HUES48 (cell line): ENCODE measurements at regions not wholly inside any gene's neighbourhood (a gene's known extent, or its start where the extent isn't known, plus 50 kb on each side); places are given as distances from the start of the nearest gene placed in this dataset.
"Not testable (repeated sequence)": the region's sequence is repeated elsewhere in the genome, so short reads cannot be mapped to it uniquely, and the experiment has no call there.

Source experiments
- H3K27ac ChIP-seq: one replicate; pipeline ENCODE4 v1.7.0; 2013; ENCODE audit warnings: low read depth, low read length, inconsistent platforms
- H3K27me3 ChIP-seq: 2 replicates; pipeline ENCODE4 v1.6.1; 2013; ENCODE audit warnings: mild to moderate bottlenecking, low read length; ENCODE audit not compliant: control insufficient read depth, insufficient read depth
- H3K36me3 ChIP-seq: 2 replicates; pipeline ENCODE4 v1.6.1; 2013; ENCODE audit warnings: low read length; ENCODE audit not compliant: control insufficient read depth, insufficient read depth
- H3K4me1 ChIP-seq: 2 replicates; pipeline ENCODE4 v1.6.1; 2013; ENCODE audit warnings: mild to moderate bottlenecking, low read length; ENCODE audit not compliant: control insufficient read depth, insufficient read depth
- H3K4me3 ChIP-seq: 2 replicates; pipeline ENCODE4 v1.5.1; 2013; ENCODE audit warnings: mild to moderate bottlenecking, low read depth, low read length
- H3K9ac ChIP-seq: 2 replicates; pipeline ENCODE4 v1.6.1; 2013; ENCODE audit warnings: mild to moderate bottlenecking, low read depth, low read length, moderate library complexity
- H3K9me3 ChIP-seq: 2 replicates; pipeline ENCODE4 v1.6.1; 2013; ENCODE audit warnings: low read length; ENCODE audit not compliant: control insufficient read depth, insufficient read depth

DNA sequence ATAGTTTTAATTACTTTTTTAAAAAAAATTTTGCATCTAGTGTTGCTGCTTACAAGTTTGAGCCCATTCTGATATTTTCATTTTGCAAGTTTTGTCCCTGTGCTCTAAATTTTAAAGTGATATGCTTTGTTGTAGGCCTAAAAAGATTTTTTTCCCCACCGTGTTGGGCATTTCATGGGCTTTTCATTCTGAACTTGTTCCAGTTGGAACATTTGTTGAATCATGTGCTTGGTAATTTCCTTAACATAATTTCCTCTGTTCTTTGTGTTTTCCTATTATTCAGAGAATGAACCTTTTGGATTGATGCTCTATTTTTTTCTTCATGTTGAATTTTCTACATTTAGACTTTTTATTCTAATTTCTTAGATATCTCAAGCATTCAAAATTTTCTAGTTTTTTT lies 206.4 kb upstream of the SPRY2 start:
- Histone ChIP-seq H3K36me3 (no peaks in the 10 kb centered on the region), H3K4me1 (peaks cover 8% of the 10 kb centered on the region), H3K4me3 (no peak overlapping the region), H3K9ac (no peak overlapping the region), H3K27ac (no peak overlapping the region), H3K9me3 (no peaks in the 10 kb centered on the region), H3K27me3 (no peaks in the 10 kb centered on the region)

DNA sequence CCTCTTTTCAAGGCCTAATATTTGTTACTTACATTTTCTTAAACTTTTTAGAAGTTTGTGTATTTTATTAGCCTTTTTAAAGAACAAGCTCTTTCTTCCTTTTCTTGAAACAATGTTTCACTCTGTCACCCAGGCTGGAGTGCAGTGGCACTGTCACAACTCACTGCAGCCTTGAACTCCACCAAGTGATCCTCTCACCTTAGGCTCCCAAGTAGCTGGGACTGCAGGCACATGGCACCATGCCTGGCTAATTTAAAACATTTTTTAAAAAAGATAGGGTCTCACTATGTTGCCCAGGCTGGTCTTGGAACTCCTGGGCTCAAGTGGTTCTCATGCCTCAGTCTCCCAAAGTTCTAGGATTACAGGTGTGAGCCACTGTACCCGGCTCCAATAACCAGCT lies 192.2 kb upstream of the SPRY2 start:
- Histone ChIP-seq H3K4me1 (no peaks in the 10 kb centered on the region), H3K9ac (no peak overlapping the region), H3K27ac (no peak overlapping the region), H3K4me3 (no peak overlapping the region), H3K27me3 (no peaks in the 10 kb centered on the region), H3K36me3 (no peaks in the 10 kb centered on the region), H3K9me3 (no peaks in the 10 kb centered on the region)

DNA sequence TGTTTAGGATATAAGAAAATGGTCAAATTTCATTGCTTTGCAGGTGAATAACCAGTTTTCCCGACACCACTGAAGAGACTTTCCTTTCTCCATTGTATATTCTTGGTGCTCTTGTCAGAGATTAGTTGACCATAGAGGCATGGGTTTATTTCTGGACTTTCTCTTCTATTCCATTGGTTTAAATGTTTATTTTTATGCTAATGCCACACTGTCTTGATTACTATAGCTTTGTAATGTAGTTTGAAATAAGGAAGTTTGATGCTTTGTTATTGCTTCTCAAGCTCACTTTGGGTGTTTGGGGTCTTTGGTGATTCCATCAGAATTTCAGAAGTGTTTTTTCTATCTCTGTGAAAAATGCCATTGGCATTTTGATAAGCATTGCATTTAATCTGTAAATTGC lies 190.0 kb upstream of the SPRY2 start:
- no peaks in the 10 kb centered on the region for H3K27me3 ChIP-seq
- no peaks in the 10 kb centered on the region for H3K9me3 ChIP-seq
- H3K9ac ChIP-seq = no peak overlapping the region
- H3K4me3 ChIP-seq = no peak overlapping the region
- no peaks in the 10 kb centered on the region for H3K36me3 ChIP-seq
- H3K27ac ChIP-seq = no peak overlapping the region
- no peaks in the 10 kb centered on the region for H3K4me1 ChIP-seq

DNA sequence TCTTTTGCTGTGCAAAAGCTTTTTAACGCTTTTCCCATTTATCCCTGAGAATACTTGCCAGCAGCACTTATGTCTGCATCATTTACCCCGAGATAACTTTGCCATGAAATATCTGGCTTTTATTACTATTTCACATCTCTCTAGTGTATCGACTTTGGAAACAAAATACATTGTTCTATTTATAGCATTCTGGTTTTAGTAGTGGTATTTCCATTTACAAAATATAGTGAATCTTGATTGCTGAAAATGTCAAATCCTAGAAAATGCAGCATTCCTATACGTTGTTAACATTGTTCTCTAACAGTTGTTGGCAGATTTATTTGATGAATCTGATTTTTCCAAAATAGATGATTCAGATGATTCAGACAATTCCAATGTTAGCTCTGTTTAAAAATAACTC lies 189.3 kb upstream of the SPRY2 start:
- H3K9ac ChIP-seq = no peak overlapping the region
- H3K27ac ChIP-seq = no peak overlapping the region
- H3K4me1 ChIP-seq = no peaks in the 10 kb centered on the region
- H3K36me3 ChIP-seq = no peaks in the 10 kb centered on the region
- H3K4me3 ChIP-seq = no peak overlapping the region
- H3K27me3 ChIP-seq = no peaks in the 10 kb centered on the region
- no peaks in the 10 kb centered on the region for H3K9me3 ChIP-seq

DNA sequence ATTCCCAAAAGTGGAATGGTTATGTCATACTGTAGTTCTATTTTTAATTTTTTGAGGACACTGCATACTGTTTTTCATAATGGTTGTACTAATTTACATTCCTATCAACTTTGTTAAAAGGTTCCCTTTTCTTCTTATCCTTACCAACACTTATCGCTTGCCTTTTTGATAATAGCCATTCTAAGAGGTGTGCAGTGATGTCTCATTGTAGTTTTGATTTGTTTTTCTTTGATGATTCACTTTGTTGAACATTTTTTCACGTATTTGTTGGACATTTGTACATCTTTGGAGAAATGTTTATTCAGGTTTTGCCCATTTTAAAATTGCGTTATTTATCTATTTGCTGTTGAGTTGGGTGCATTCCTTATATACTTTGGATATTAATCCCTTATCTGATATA lies 188.8 kb upstream of the SPRY2 start:
- H3K9me3 ChIP-seq = no peaks in the 10 kb centered on the region
- no peaks in the 10 kb centered on the region for H3K4me1 ChIP-seq
- H3K9ac ChIP-seq = no peak overlapping the region
- H3K27ac ChIP-seq = no peak overlapping the region
- H3K4me3 ChIP-seq = no peak overlapping the region
- no peaks in the 10 kb centered on the region for H3K36me3 ChIP-seq
- no peaks in the 10 kb centered on the region for H3K27me3 ChIP-seq

DNA sequence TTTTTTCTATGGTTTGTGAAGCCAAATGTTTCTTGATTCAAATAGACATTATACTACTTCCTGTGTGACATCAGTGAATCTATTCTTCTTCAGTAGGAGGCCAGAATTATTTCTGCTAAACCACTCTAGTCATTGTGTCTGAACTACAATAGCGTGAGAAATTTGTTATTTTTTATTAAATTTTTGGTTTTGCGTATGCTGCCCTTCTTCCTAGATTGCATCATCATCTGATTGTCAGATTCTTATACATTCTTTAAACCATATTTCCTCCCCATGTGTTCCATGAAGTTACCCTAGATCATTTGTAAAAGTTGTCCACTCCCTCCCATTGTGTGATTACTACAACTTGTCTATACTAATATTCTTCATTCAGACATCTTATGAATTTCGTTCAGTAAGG lies 187.8 kb upstream of the SPRY2 start:
- Histone ChIP-seq H3K4me3 (no peak overlapping the region), H3K4me1 (no peaks in the 10 kb centered on the region), H3K27ac (no peak overlapping the region), H3K9ac (no peak overlapping the region), H3K9me3 (no peaks in the 10 kb centered on the region), H3K36me3 (no peaks in the 10 kb centered on the region), H3K27me3 (no peaks in the 10 kb centered on the region)

DNA sequence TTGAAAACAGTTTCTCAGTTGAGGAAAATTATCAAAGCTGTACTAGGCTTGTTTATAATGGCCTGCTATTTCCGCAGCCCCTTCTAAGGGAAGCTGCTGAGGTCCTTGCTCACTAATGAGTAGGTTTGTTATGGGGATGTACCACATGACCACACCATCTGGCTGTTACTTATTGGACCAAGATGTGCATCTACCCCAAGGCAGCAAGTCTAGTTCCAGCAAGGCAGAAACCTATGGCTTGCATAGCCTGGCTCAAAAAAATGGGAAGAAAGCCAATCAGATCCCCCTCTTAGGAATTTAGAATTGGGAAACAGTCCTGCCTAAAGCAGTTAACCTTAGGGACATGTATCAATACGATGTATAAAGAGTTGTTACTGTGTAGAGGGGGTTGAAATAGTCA lies 186.5 kb upstream of the SPRY2 start:
- Histone ChIP-seq H3K36me3 (no peaks in the 10 kb centered on the region), H3K27ac (no peak overlapping the region)

DNA sequence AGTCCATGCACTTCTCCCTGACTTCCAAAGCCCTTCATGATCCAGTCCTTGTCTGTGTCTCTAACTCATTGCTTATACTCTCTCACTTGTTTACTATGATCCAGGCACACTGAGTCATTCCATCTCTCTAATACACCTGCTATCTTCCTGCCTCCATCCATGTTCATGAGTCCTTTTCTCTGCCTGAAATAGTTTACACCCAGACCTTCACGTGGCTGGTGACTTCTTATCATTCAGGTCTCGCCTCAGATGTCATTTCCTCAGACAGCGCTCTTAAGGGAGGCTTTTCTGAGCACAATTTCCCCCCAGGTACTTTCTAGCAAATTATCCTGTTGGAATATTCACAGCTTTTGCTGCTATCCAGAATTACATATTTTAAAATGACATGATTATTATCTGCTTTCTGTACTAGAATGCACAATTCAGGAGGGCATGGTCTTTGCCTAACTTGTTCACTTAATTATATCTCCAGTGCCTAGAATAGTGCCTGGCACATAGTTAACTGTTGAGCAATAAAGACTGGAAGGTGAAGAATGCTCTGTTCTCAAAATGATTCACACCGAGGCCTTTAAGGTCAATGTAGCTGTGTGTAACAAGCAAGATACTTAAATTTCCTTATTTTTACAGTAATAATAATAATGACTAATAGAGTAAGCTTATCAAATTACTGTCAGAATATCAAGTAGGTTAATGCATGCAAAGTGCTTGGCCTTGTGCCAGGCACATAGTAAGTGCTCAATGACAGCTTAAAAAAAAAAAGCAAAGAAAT lies 183.7 kb upstream of the SPRY2 start:
- H3K9me3 ChIP-seq = no peaks in the 10 kb centered on the region
- H3K36me3 ChIP-seq = no peaks in the 10 kb centered on the region
- no peak overlapping the region for H3K4me3 ChIP-seq
- no peak overlapping the region for H3K27ac ChIP-seq
- H3K9ac ChIP-seq = no peak overlapping the region
- H3K4me1 ChIP-seq = 0 out of 2 replicates have a peak, but pooled peaks cover 6% of the 10 kb centered on the region
- no peaks in the 10 kb centered on the region for H3K27me3 ChIP-seq

More for the DNA sequence above, 186.5 kb upstream of the SPRY2 start:
- Histone ChIP-seq H3K9me3 (no peaks in the 10 kb centered on the region), H3K4me1 (0 out of 2 replicates have a peak, but pooled peaks cover 6% of the 10 kb centered on the region), H3K9ac (no peak overlapping the region), H3K27me3 (no peaks in the 10 kb centered on the region), H3K4me3 (no peak overlapping the region)

DNA sequence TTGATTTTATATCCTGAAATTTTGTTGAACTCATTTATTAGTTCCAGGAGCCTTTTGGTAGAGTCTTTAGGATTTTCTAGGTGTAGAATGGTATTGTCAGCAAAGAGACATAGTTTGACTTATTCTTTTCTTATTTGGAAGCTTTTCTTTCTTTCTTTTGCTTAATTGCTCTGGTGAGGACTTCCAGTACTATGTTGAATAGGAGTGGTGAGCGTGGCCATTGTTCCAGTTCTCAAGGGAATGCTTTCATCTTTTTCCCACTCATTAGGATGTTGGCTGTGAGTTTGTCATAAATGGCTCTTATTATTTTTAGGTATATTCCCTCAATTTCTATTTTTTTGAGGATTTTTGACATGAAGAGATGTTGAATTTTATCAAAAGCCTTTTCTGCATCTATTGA lies 182.2 kb upstream of the SPRY2 start:
- H3K27me3 ChIP-seq = no peaks in the 10 kb centered on the region
- H3K27ac ChIP-seq = no peak overlapping the region
- no peak overlapping the region for H3K4me3 ChIP-seq
- H3K9ac ChIP-seq = no peak overlapping the region
- no peaks in the 10 kb centered on the region for H3K36me3 ChIP-seq
- H3K9me3 ChIP-seq = no peaks in the 10 kb centered on the region
- H3K4me1 ChIP-seq = 0 out of 2 replicates have a peak, but pooled peaks cover 6% of the 10 kb centered on the region

DNA sequence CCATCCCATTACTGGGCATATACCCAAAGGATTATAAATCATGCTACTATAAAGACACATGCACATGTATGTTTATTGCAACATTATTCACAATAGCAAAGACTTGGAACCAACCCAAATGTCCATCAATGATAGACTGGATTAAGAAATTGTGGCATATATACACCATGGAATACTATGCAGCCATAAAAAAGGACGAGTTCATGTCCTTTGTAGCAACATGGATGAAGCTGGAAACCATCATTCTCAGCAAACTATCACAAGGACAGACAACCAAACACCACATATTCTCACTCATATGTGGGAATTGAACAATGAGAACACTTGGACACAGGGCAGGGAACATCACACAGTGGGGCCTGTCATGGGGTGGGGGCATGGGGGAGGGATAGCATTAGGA lies 181.5 kb upstream of the SPRY2 start:
- not testable (repeated sequence) for H3K36me3 ChIP-seq, H3K4me3 ChIP-seq, H3K9me3 ChIP-seq, H3K27ac ChIP-seq, H3K9ac ChIP-seq, H3K4me1 ChIP-seq, H3K27me3 ChIP-seq

DNA sequence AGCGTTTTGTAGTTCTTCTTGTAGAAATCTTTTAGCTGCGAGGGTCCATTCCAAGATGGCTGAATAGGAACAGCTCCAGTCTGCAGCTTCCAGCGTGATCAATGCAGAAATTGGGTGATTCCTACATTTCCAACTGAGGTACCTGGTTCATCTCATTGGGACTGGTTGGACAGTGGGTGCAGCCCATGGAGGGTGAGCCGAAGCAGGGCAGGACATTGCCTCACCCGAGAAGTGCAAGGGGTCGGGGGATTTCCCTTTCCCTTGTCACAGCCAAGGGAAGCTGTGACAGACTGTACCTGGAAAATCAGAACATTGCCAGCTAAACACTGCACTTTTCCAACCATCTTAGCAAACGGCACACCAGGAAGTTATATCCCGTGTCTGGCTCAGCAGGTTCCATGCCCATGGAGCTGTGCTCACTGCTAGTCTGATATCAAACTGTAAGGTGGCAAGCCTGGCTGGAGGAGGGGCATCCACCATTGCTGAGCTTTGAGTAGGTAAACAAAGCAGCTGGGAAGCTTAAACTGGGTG lies 176.0 kb upstream of the SPRY2 start:
- Histone ChIP-seq H3K4me1 (no peaks in the 10 kb centered on the region), H3K9me3 (peaks cover 13% of the 10 kb centered on the region), H3K36me3 (no peaks in the 10 kb centered on the region), H3K27me3 (no peaks in the 10 kb centered on the region), H3K9ac (no peak overlapping the region), H3K4me3 (no peak overlapping the region), H3K27ac (no peak overlapping the region)
